Chondrocyte (in vitro differentiated cells): ENCODE measurements at regions not wholly inside any gene's neighbourhood (a gene's known extent, or its start where the extent isn't known, plus 50 kb on each side); places are given as distances from the start of the nearest gene placed in this dataset.

ENCODE experiments used
- DNase-seq: peaks from one replicate; pipeline ENCODE4 v3.0.0; 2021; ENCODE audit warnings: mixed read lengths, low spot score
- H3K27ac Mint-ChIP-seq: one replicate; pipeline ENCODE4 v1.8.0; 2021; ENCODE audit warnings: mild to moderate bottlenecking, moderate library complexity, mixed read lengths; ENCODE audit not compliant: unreplicated experiment
- H3K27me3 Mint-ChIP-seq: 2 replicates; pipeline ENCODE4 v1.8.0; 2021; ENCODE audit warnings: low read depth, mixed read lengths
- H3K36me3 Mint-ChIP-seq: 2 replicates; pipeline ENCODE4 v1.8.0; 2021; ENCODE audit warnings: low read depth, mixed read lengths
- H3K4me1 Mint-ChIP-seq: 2 replicates; pipeline ENCODE4 v1.8.0; 2021; ENCODE audit warnings: low read depth, mild to moderate bottlenecking, mixed read lengths
- H3K4me3 Mint-ChIP-seq: one replicate; pipeline ENCODE4 v1.8.0; 2021; ENCODE audit warnings: mild to moderate bottlenecking, moderate library complexity, mixed read lengths; ENCODE audit not compliant: unreplicated experiment
- H3K9me3 Mint-ChIP-seq: 2 replicates; pipeline ENCODE4 v1.8.0; 2021; ENCODE audit warnings: low read depth, mixed read lengths
- TF ChIP-seq, protein P1 (sequence below): fragments of 200-600 bp; sonication (generic); IDR thresholded peaks from 2 replicates; pipeline ENCODE4 v1.5.0; 2021; ENCODE audit warnings: antibody characterized with exemption, mild to moderate bottlenecking, moderate library complexity

DNA sequence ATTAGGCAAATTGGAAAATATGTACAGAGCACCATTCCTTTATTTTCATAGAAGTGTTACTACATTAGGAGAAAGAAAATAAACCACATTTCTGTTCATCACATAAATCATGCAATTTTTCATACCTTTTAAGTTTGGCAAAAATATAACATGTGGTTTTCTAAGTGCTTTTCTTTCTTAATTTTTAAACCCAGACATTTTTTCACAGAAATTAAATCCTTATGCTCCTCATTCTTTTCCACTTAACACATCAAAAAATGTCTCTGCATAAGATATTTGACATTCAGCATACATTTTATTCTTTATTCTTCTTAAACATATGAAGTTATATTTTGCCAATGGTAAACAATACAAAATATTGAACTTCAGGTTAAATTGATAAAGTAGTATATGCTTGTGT, 826.6 kb upstream of the SLIT2 start:
- TF ChIP-seq, protein P1, sequence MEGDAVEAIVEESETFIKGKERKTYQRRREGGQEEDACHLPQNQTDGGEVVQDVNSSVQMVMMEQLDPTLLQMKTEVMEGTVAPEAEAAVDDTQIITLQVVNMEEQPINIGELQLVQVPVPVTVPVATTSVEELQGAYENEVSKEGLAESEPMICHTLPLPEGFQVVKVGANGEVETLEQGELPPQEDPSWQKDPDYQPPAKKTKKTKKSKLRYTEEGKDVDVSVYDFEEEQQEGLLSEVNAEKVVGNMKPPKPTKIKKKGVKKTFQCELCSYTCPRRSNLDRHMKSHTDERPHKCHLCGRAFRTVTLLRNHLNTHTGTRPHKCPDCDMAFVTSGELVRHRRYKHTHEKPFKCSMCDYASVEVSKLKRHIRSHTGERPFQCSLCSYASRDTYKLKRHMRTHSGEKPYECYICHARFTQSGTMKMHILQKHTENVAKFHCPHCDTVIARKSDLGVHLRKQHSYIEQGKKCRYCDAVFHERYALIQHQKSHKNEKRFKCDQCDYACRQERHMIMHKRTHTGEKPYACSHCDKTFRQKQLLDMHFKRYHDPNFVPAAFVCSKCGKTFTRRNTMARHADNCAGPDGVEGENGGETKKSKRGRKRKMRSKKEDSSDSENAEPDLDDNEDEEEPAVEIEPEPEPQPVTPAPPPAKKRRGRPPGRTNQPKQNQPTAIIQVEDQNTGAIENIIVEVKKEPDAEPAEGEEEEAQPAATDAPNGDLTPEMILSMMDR, result no peak
- peaks cover 1% of the 10 kb centered on the region for H3K27me3 Mint-ChIP-seq
- DNase-seq, result no peak
- no peaks in the 10 kb centered on the region for H3K4me1 Mint-ChIP-seq
- peaks cover 14% of the 10 kb centered on the region for H3K9me3 Mint-ChIP-seq
- H3K4me3 Mint-ChIP-seq, result no peak overlapping the region
- no peak overlapping the region for H3K27ac Mint-ChIP-seq
- H3K36me3 Mint-ChIP-seq, result peaks cover 2% of the 10 kb centered on the region

DNA sequence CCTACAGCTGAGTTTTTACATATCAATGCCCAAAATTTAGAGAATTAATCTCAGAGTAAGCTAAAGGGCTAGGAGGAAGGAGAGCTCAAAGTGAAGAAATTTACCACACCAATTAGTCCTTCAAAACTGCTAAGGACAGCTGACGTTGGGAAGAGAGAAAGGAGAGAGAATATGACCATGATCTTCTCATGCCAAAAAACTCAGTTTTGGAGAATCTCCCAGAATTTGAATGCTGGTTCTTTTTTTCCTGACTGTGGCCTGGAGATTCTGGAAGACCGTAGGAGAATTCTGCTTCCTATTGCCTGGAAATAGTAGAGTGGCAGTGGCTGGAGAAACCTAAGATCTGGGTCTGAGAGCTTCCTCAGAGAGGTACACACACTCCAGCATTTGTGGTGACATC, 834.4 kb upstream of the SLIT2 start:
- Mint-ChIP-seq H3K36me3 (peaks cover 2% of the 10 kb centered on the region), H3K4me3 (no peak overlapping the region), H3K4me1 (no peaks in the 10 kb centered on the region), H3K27ac (no peak overlapping the region), H3K9me3 (peaks cover 5% of the 10 kb centered on the region), H3K27me3 (peaks cover 10% of the 10 kb centered on the region)
- TF ChIP-seq, protein P1, result no peak
- no peak for DNase-seq

DNA sequence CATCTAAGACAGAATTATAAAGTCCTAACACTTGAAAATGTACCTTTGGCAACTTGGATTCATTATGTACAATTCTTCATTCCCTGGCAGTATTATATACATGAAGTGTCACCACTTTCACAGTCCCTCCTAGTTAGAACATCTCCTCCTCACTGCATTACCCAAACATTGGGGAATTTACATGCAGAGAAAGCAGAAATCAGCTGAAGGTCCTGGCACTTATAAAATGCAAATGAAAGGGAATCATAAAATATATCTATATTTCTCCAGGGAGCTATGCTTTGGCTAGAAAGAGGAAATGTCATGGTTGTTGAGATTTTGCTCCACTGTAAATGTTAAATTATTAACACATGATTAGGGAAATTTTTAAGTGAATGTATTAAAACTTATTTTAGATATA, 835.6 kb upstream of the SLIT2 start:
- H3K27ac Mint-ChIP-seq, result no peak overlapping the region
- no peaks in the 10 kb centered on the region for H3K4me1 Mint-ChIP-seq
- H3K36me3 Mint-ChIP-seq, result peaks cover 2% of the 10 kb centered on the region
- peaks cover 10% of the 10 kb centered on the region for H3K27me3 Mint-ChIP-seq
- TF ChIP-seq, protein P1, result no peak
- no peak for DNase-seq
- no peak overlapping the region for H3K4me3 Mint-ChIP-seq
- H3K9me3 Mint-ChIP-seq, result peaks cover 5% of the 10 kb centered on the region

DNA sequence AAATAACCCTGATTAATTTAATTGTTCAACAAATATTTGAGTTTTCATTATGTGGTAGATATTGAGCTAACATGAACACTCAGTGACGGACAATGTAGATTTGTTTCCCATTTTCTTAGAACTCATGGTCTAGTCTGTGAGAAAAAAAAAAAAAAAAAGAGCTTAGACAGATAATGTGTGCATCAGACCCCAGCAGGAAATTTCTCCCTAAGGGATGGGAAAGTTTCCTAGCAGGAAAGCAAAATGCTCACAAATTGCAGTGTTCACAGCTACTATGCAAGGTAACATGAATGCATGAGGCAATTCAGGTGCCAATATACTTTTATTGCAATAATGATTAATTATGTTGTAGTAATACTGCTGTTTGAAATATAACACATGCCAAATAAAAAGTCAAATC, 843.2 kb upstream of the SLIT2 start:
- Mint-ChIP-seq H3K9me3 (no peaks in the 10 kb centered on the region), H3K27ac (no peak overlapping the region), H3K27me3 (peaks cover 7% of the 10 kb centered on the region), H3K4me3 (no peak overlapping the region), H3K36me3 (no peaks in the 10 kb centered on the region), H3K4me1 (no peaks in the 10 kb centered on the region)
- TF ChIP-seq, protein P1, result no peak
- DNase-seq, result no peak

DNA sequence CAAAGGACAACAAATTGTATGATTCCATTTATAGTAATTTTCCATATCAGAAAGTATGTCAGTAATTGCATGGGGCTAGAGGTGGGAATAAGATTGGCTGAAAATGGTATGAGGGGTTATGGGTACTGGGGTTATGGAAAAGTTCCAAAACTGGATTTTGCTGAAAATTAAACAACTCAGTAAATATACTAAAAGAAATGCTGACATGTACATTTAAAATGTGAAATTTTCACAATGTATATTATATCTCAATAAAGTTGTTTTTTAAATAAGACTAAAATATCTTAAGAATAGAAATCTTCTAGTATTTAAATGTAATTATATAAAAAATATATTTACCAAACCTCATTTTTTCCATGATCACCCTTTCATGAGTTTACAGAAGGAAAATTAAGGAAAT, 844.9 kb upstream of the SLIT2 start:
- no peak overlapping the region for H3K27ac Mint-ChIP-seq
- no peaks in the 10 kb centered on the region for H3K4me1 Mint-ChIP-seq

More for the DNA sequence above, 844.9 kb upstream of the SLIT2 start:
- TF ChIP-seq, protein P1, result no peak
- no peak for DNase-seq
- Mint-ChIP-seq H3K9me3 (no peaks in the 10 kb centered on the region), H3K36me3 (no peaks in the 10 kb centered on the region), H3K4me3 (no peak overlapping the region), H3K27me3 (peaks cover 7% of the 10 kb centered on the region)
